ENCODE measurements at regions not wholly inside any gene's neighbourhood (a gene's known extent, or its start where the extent isn't known, plus 50 kb on each side); places are given as distances from the start of the nearest gene placed in this dataset.

DNA sequence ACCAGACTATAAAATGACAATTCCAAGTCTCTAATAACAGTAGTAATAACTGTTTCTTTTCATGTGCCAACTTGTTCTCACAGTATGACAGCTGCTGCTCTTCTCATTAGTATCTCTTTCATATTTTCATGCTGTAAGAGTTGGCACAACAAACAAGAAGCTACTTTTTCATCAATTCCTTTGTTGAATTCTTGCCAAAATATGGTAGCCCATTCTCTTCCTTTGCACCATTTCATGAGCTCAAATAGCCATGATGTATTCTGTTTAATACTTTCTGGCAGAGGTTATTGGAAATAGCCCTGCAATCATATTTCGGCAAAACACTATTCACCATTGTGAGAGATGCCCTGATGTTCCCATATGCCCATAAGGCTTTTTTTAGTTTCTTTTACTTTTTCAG lies 1100.7 kb downstream of the TRHDE start:
- 86 to 97% methylated on average over 1 of the region's 1 CpG for WGBS, 2 donors
- Histone ChIP-seq H3K27ac (no peak overlapping the region), H3K27me3 (no peaks in the 10 kb centered on the region), H3K4me1 (no peaks in the 10 kb centered on the region), H3K36me3 (ENCODE audit: low read depth, missing control alignments) (no peaks in the 10 kb centered on the region), H3K9me3 (no peaks in the 10 kb centered on the region), H3K4me3 (no peak overlapping the region)
- TF ChIP-seq POLR2A (IDR thresholded peaks at IDR 0.05), result no peak
- TF ChIP-seq, protein P1, sequence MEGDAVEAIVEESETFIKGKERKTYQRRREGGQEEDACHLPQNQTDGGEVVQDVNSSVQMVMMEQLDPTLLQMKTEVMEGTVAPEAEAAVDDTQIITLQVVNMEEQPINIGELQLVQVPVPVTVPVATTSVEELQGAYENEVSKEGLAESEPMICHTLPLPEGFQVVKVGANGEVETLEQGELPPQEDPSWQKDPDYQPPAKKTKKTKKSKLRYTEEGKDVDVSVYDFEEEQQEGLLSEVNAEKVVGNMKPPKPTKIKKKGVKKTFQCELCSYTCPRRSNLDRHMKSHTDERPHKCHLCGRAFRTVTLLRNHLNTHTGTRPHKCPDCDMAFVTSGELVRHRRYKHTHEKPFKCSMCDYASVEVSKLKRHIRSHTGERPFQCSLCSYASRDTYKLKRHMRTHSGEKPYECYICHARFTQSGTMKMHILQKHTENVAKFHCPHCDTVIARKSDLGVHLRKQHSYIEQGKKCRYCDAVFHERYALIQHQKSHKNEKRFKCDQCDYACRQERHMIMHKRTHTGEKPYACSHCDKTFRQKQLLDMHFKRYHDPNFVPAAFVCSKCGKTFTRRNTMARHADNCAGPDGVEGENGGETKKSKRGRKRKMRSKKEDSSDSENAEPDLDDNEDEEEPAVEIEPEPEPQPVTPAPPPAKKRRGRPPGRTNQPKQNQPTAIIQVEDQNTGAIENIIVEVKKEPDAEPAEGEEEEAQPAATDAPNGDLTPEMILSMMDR (IDR thresholded peaks at IDR 0.05), result no peak
- DNase-seq, result no peak
- intact Hi-C loops (cut with DNase I; ENCODE audit: low total_unique reads), result no loop called here

DNA sequence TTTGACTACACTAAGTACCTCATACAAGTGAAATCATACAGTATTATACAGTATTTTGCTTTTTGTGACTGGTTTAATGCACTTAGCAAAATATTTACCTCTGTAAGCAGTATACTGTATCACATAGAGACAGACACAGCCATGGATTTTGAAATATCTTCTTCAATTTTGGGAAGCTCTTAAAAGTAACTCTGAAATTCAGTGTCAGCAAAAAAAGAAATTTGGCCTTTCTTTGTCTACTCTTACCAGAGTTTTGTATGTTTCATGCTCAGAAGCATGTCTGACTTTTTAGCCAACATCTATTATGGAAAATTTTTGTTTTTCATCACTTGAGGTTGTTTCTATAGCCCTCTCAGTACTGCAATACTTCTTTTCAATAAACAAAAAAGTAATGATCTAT lies 1102.2 kb downstream of the TRHDE start:
- intact Hi-C loops (cut with DNase I; ENCODE audit: low total_unique reads), result no loop called here
- no peak for DNase-seq
- Histone ChIP-seq H3K4me3 (no peak overlapping the region), H3K36me3 (ENCODE audit: low read depth, missing control alignments) (no peaks in the 10 kb centered on the region), H3K4me1 (no peaks in the 10 kb centered on the region), H3K27ac (no peak overlapping the region), H3K9me3 (no peaks in the 10 kb centered on the region), H3K27me3 (no peaks in the 10 kb centered on the region)
- no peak for TF ChIP-seq POLR2A (IDR thresholded peaks at IDR 0.05)
- TF ChIP-seq, protein P1 (IDR thresholded peaks at IDR 0.05), result no peak

GRCh38 chr12:73383584-73384222 lies 1111.5 kb downstream of the TRHDE start:
- intact Hi-C loops (cut with DNase I; ENCODE audit: low total_unique reads), result no loop called here
- no peak for TF ChIP-seq POLR2A (IDR thresholded peaks at IDR 0.05)
- TF ChIP-seq, protein P1 (IDR thresholded peaks at IDR 0.05), result no peak
- H3K4me3 ChIP-seq, result no peak overlapping the region
- no peaks in the 10 kb centered on the region for H3K9me3 ChIP-seq
- H3K27me3 ChIP-seq, result no peaks in the 10 kb centered on the region
- H3K4me1 ChIP-seq, result no peaks in the 10 kb centered on the region
- DNase-seq, result no peak
- H3K36me3 ChIP-seq (ENCODE audit: low read depth, missing control alignments), result no peaks in the 10 kb centered on the region
- no peak overlapping the region for H3K27ac ChIP-seq

DNA sequence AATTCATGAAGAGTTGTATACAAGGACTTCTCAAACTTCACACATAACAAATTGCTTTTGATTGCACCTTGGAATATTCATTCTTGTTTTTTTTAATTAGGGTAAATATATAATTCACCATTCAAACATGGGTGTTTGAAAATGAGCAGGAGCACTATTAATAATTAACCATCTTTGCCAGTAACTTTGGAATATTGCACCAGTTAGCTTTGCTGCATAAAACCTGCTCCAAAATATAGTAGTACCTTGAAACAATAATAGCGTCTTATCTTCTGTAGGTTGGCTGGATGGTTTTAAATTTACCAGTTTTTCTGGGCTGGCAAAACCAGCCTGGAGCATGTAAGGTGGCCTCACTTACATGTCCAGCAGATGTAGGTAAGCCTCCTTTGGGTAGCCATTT lies 1112.4 kb downstream of the TRHDE start:
- DNase-seq, result no peak

DNA sequence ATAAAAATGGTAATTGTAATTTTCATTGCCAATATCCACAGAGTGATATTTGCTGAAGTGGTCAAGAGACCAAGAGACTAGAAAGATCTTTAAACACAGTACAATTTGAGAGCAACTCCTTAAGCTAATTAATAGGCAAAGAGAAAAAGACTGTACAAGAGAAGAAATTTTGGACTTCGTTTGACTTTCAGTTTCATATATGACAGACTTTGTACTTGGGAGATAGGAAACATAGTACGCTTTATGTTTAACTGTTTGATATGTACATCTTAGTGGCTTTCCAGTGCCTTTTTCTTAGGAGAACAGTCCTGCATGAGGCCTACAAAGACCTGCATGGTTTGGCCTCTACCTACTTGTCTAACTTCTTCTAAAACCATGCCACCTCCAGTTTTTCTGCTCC lies 1118.1 kb downstream of the TRHDE start:
- 56 to 73% methylated on average over 2 of the region's 2 CpGs for WGBS, 2 donors
- H3K9me3 ChIP-seq, result no peaks in the 10 kb centered on the region
- H3K36me3 ChIP-seq (ENCODE audit: low read depth, missing control alignments), result no peaks in the 10 kb centered on the region
- no peak for DNase-seq
- H3K27ac ChIP-seq, result no peak overlapping the region
- H3K27me3 ChIP-seq, result no peaks in the 10 kb centered on the region
- H3K4me3 ChIP-seq, result no peak overlapping the region
- intact Hi-C loops (cut with DNase I; ENCODE audit: low total_unique reads), result no loop called here
- H3K4me1 ChIP-seq, result no peaks in the 10 kb centered on the region
- TF ChIP-seq POLR2A (IDR thresholded peaks at IDR 0.05), result no peak
- TF ChIP-seq, protein P1 (IDR thresholded peaks at IDR 0.05), result no peak

More for the DNA sequence above, 1112.4 kb downstream of the TRHDE start:
- Histone ChIP-seq H3K4me1 (no peaks in the 10 kb centered on the region), H3K27me3 (no peaks in the 10 kb centered on the region), H3K9me3 (no peaks in the 10 kb centered on the region), H3K27ac (no peak overlapping the region), H3K36me3 (ENCODE audit: low read depth, missing control alignments) (no peaks in the 10 kb centered on the region), H3K4me3 (no peak overlapping the region)
- 86 to 89% methylated on average over 1 of the region's 1 CpG for WGBS, 2 donors
- TF ChIP-seq, protein P1 (IDR thresholded peaks at IDR 0.05), result no peak
- no peak for TF ChIP-seq POLR2A (IDR thresholded peaks at IDR 0.05)
- intact Hi-C loops (cut with DNase I; ENCODE audit: low total_unique reads), result no loop called here

All from testis (tissue), 2 donors.